Fibroblast of skin of right biceps (primary cell): ENCODE measurements at regions not wholly inside any gene's neighbourhood (a gene's known extent, or its start where the extent isn't known, plus 50 kb on each side); places are given as distances from the start of the nearest gene placed in this dataset.
"Not testable (repeated sequence)": the region's sequence is repeated elsewhere in the genome, so short reads cannot be mapped to it uniquely, and the experiment has no call there.

Experiments used
- DNase-seq: peaks from one replicate; pipeline ENCODE4 v3.0.0-alpha.2; 2013

DNA sequence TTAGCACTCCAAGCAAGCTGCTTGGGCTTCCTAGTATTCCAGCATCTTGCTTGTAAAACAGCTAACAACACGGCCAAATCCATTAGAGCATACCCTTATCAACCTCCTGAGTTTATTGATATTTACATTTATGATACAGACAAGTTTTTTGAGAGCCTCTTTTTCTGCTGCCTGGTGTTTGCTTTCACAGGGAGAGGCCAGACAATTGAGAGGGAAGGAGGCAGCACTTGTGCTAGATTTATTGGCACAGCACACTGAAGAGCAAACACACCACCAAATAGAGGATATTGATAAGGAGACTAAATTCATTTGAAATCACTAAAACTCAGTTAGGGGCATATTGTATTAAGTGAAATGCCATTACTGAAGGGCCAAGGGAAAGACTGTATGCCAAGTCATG lies 1142.3 kb upstream of the FANCL start:
- DNase-seq = no peak

DNA sequence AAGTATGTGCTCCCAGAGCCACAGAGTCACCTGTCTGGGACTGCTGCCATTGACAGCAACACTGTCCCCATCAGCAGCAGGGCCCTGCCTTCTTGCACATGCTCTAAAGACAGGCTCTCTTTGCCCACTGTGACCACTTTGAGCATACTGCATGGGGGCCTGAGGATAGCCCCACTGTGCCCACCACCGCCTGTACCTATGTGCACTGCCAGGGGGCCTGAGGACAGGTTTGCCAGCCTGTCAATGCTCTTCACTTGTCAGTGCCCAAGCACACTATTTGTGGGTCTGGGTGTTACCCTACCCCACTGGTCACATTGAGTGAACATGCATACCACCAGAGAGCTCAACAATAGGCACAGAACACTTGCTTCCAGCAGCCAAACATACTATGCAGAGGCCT lies 1137.0 kb upstream of the FANCL start:
- DNase-seq = no peak

DNA sequence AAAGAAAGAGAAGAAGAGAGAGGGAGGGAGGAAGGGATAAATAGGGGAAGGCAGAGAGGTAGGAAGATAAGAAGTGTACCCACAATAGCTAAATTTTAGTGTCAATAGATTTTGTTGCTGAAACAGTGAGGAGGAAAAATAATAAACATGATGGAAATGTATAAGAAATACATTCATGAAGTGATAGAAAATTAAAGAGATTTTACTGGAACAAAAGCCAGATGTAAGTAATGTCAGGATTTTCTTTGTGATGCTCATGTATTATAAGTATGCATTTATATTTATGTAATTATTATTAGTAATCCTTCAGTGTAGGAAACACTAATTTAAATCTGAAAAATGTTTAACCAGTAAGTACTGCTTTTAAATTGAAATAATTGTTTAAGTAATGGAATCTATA lies 1125.2 kb upstream of the FANCL start:
- no peak for DNase-seq

DNA sequence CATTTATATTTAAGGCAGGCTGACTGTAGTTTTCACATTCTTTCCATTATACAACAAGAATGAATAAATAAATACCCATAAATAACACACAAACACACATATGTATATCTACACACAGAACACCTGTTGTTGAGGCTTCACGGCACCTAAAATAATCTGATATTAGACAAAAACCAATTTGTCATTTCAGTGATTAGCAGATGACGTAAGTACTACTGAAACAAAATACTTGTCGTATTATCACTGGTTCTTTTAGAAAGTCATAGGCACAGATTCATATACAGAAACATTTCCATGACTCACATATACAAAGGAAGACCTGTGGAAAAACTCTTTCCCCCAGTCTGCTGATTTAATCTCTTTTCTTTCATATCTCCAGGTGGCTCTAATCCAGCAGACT lies 1113.4 kb upstream of the FANCL start:
- DNase-seq = no peak

DNA sequence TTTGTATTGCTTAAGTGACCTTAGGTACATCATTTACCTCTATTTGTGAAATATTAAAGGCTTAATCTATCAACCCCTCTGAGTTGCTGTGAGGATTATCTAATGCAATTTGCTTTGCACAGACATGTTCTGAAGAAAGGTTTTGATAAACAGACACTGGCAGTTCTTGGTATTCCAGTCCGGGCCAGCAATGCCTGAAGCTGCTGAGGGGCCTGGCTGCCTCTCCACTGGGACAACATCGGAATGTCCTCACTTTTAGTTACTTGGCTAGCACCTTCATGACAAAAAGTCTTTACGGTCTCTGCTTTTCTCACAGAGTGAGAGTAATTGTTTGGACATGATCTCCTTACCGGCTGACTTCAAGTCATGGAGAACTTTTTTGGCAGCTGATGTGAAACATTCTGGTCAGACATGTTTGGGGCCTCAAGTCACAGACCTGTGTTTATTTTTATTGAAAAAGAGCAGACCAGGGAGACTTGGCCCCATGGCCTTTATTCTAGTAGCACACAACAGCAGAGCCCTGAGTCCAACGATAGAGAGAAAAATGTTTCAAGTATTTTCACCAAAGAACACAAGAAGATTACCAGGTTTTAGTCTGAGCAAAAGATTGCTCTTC lies 1112.3 kb upstream of the FANCL start:
- DNase-seq = no peak

DNA sequence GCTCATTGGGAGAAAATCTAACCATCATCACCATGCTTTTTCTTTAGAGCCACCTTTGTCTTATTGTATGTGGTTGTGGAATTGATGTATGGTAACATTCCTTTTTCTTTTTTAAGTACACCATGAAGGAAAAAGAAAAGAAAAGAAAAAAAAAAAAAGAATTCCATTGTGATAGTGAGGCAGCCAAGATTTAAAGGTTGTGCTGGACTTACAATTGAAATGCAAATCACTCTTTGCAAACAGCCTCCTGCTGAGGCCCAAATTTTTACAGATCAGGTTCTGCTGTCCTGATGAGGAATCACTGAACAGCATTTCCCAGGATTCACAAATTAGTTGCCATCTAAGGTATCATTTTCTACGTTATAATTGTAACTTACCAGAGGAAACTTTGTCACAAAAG lies 1101.0 kb upstream of the FANCL start:
- no peak for DNase-seq

DNA sequence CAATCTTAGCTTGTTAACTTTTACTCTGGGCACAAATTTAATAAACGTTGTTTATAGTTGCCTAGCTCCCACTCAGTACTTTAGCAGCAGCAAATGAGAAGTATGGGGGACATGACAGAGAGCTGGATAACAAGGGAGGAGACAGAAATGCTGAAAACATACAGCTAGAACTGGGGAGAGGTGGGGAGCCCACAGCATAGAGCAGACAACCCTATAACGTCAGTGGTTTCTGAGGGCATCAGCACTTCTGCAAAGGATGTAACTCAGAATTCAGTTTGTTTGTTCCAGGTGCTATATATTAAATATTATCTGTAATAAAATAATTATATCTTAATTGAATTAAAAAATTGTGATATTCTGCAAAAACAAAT lies 1098.7 kb upstream of the FANCL start:
- DNase-seq = no peak

DNA sequence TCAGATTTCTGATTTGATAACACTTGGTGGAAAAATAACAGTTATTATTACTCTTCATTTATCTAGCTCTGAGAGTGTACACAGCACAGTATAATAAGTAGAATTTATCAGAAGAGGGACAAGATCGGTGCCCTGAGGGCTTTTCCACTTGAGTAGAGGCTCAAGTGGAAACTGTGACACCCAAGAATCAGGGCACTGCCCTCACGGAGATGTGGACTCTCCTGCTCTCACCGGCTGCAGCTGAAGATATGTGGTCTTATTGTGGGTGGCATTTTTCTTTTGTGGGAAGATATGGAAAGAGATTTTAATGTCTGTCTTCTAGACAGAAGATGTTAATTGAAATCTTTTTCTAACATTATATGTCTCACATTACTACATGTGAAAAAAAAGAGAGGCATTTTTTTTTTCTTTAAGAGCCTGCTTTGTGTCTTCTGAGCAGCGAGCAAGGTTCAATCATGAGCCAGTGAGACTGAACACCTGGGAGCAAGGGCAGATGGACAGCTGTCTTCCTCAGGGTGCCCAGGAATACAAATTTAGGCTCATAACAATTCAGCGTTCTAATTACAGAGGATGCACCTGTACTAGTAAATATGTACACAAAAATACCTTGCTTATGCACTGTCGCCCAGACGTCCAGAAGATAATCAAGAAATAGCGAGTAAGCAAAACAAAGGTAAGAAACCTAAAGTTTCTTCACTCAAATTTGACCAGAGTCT lies 1098.2 kb upstream of the FANCL start:
- no peak for DNase-seq

DNA sequence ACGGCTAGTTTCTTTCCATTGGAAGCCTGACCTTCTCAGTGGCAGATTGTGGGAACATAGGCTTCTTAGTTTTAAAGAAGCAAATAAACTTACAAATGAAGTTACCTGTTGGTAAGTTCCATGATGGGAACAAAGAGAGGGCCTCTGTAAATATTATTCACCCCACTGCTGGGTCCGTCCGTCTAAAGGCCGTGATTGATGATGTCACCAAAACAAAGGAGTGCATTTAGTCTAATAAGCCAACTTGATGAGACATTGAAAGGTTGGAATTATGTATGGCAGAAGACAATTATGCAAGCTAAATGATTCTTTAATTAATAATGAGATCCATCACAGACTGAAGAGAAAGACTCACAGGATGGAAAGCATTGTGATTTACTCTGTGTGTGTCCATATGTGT lies 1091.9 kb upstream of the FANCL start:
- DNase-seq = no peak

DNA sequence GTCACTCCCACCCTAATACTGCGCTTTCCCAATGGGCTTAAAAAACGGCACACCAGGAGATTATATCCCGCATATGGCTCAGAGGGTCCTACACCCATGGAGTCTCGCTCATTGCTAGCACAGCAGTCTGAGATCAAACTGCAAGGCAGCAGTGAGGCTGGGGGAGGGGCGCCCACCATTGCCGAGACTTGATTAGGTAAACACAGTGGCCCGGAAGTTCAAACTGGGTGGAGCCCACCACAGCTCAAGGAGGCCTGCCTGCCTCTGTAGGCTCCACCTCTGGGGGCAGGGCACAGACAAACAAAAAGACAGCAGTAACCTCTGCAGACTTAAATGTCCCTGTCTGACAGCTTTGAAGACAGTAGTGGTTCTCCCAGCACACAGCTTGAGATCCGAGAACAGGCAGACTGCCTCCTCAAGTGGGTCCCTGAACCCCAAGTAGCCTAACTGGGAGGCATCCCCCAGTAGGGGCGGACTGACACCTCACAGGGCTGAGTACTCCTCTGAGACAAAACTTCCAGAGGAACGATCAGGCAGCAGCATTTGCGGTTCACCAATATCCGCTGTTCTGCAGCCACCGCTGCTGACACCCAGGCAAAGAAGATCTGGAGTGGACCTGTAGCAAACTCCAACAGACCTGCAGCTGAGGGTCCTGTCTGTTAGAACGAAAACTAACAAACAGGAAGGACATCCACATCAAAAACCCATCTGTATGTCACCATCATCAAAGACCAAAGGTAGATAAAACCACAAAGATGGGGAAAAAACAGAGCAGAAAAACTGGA lies 1085.6 kb upstream of the FANCL start:
- not testable (repeated sequence) for DNase-seq

DNA sequence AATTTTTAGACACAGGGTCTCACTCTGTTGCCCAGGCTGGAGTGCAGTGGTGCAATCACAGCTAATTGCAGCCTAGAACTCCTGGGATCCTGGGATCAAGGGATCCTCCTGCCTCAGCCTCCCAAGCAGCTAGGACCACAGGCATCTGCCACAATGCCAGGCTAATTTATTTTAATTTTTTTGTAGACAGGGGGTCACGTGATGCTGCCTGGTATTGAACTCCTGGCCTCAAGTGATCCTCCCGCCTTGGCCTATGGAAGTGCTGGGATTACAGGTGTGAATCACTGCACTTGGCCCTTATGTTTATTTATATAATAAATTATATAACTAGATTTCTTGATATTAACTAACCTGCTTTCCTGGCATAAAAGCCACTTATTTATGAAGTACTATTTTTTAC lies 1081.7 kb upstream of the FANCL start:
- no peak for DNase-seq

DNA sequence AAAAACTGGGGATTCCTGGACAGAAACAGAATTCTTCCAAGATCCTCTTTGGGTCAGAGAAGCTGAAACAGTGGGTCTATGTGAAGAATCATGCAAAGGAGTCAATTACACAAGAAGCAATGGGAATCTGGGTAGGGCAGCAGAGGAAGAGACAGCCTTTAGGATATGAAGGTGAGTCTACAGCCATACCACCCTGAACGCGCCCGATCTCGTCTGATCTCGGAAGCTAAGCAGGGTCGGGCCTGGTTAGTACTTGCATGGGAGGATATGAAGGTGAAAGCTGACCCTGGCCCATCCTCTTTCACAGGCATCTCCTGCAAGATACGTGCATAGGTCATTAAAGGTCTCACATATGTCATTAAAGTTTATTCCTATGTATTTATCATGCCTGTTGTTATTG lies 1080.9 kb upstream of the FANCL start:
- DNase-seq = no peak

DNA sequence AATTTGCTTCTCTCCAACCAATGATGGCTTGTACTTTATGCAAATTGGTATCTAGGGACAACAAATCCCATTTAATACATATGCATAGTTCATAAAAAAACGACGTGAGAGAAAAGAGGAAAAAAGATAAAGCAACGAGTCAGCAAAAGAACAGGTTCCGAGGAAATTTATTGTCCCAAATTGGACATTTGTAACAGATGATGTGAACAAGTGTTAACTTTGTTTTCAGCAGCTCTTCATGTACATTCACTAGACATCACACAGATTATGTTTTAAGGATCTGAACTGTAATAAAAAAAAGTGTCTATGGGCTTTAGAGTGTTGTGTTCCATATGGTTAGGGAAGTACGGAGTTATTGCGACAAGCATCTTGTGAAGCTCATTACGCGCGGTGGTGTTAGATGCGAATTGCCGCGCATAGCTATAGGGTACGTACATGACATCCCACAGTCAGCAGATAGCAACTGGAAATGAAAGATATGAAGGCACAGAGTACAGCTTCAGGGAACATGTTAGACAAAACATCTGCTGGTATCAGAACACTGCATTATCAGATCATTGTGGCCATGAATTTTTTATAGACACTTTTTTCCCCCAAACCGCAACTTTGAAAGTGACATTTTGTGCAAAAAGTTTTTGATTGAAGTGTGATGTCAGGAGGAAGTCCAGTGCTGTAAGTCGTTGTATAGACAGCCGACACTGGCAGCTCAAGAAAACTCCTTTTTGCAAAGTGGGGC lies 1073.1 kb upstream of the FANCL start:
- no peak for DNase-seq

DNA sequence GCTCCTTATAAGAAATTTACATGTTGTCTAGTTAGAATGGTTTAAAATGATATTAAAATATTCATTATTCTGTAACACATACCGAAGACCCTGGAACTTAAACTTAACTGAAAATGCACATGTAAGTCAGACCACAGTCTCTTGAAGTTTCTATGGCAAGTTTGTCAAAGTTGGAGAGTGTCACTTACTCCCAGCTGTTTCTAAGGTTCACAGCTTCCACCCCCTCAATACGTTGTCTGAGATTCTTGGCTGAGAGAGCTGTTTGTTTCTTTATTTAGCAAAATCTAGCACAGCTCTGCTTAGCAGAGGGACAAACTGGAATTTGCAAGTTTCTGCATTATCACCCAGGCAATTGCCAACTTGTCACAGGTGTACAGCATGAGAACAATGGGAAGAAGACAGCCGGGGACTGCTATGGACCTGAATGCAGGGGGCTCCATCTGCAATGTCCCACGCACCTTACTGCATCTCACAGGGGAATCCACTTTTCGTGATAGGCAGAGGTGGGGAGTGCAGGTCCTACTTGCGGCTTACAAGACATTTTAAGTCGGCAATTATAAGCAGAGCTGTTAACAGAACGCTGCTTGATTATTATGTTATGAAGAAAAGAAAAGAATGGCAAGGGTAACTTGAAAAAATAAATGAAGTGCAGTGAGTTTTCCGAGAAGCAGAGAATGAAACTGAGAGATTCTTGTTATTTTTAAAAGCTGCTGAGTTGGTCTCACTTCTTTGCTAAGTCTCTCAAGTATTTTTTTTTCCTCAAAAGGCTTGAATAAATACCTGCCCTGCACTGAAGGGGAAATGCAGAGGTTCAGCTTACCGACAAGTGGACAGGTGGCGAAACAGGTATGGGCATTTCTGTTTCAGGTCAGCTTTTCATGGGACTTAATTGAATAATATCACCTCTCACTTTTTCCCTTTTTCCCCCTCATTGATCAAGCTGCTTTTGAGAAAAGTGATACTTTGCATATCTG lies 1072.1 kb upstream of the FANCL start:
- no peak for DNase-seq

DNA sequence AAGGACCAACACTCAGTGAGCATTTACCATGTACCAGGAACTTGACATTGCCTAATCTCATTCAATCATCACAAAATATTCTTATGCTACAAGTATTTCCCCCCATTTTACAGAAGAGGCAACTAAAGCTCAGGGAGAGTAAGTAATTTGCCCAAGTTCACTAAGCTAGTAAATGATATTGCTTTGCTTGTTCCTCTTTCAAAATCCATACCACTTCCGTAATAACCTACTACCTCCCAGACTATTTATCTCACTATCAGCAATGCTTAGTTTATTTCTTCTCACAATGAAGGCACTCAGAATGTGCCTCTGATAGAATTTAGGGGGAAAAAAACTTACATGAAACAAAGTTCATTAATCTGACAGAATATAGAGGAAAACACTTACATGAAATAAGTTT lies 1070.9 kb upstream of the FANCL start:
- DNase-seq = no peak

DNA sequence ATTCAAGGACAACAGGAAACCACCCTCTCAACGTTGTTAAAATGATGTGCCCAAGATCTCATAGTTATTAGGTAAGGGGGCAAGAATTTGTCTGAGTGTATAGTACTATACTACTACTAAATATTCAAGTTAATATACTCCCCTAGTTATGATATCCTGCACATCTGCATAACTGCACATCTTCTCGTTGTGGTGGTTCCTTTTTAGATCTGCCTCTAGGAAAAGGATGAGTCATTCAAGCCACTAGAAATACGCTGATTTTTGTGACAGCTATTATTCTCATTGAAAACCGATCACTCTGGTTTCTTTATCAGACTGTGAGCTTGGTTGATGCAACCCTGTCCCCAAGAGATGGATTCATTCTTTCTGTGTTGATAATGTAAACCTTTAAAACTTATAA lies 1067.0 kb upstream of the FANCL start:
- DNase-seq = no peak

DNA sequence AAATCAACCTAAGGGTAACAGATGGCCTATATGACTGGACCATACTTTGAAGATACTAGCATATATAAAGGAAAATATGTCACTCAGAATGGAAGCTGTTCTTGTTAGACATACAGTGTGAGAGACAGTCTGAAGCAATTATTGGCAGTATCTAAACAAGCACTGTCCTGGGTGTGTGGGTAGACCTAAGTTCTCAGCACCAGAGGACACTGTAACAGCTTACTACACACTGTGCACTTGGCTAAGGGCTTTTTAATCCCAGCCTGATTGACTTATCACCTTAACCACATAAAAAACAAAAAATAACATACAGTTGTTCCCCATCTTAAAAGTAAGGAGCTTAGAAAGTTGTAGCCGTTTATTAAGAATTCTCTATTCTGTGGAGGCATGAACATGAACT lies 1066.1 kb upstream of the FANCL start:
- no peak for DNase-seq

DNA sequence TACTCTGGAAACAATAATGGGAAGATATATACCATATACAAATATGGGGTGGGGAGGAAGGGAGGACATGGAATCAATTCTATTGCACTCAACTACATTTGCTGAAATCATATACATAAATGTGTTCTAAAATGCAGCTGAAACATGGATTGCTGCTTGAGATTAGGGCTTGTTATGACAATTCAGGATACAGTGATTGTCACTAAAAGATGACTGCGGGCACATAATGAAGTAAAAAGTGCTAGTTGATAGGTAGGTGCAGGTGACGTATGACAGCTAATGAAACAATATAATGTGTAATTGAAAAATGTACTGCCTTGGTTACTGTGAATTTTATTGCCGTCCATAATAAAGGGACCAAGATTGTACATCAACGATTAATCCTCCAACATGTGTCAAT lies 1062.1 kb upstream of the FANCL start:
- no peak for DNase-seq

DNA sequence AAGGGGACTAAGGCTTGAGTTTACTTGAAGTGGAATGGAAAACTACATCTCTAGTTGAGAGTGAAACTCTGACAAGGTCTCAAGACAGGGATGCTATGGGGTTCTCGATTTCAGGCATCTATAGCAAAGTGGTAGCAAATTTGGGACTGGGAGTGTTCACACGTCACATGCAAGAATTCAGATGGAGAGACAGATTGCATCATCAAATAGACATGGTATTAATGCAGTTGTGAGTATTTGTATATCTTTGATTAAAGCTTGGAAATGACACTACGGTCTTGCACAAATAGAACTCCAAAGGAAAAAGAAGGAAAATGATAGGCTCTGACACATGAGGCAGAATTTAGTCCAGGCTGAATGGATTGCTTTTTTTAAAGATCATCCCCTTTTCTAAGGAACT lies 1061.6 kb upstream of the FANCL start:
- no peak for DNase-seq

DNA sequence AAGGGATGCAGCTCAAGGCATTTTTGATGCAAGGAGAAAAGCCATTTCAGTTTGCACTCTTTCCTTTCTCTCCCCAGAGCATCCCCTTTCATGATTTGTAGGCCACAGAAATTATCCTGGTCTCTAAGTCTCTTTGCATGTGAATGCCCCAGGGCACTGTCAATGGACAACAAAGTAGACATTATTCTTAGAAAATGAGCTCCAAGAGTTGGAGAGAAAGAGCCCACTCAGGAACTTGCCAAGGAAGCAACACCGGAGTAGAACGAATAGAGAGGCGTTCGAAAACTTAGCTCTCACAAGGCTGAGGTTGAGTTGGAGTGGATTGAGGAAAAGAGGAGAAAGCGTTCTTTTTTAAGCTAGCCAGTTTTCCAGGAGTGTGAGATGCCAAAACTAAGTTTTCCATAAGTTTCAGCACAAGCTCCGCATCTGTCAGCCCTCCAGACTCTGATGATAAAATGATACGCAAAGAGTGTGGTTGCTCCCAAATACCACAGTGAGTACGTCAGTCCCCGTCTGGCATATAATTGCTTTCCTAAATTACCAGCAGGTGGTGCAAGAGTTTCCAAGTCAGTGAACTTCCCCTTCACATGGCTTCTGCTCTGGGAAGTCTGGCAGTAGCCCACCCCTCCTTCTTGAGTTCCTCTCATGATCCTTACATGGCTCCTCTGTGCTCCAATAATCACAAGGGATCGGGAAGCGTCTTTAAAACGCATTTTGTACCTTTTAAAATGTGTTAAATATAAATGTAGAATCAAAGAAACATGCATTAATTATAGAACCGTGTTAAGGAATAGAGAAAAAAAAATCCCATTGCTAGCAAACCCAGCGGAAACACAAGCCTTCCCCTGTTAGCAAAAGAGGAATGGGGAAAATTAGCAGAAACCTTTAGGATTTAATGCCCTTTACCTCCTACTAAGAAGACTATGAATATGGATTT lies 1060.6 kb upstream of the FANCL start:
- DNase-seq = peak; percentile 89

DNA sequence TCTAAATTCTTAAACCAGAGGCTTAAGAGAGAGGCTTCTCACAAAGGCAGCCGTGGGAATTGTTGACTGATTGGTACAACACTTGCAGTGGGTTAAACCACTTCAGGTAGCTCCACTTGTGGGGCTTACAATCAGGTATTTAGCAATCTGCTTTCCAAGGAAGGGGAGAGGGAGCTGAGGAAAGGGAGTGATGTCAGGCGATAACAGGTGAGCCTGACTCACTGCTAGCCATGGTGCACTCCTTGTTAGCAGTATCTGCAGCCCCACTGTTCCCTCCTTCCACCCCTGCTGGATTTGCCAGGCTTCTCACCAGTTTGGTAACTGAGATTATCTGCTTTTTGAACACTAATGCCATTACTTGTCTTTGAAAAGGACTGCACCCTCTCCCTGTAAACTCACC lies 1056.7 kb upstream of the FANCL start:
- DNase-seq = no peak
